ENCODE measurements at regions not wholly inside any gene's neighbourhood (a gene's known extent, or its start where the extent isn't known, plus 50 kb on each side); places are given as distances from the start of the nearest gene placed in this dataset.

- intact Hi-C loops (cut with micrococcal nuclease) = no loop called here
Measured at GRCh38 chr12:105483691-105484090, 153.2 kb downstream of the C12orf75 start.

GRCh38 chr12:105485321-105485910, 154.9 kb downstream of the C12orf75 start:
- H3K4me1 ChIP-seq = peaks cover 18% of the 10 kb centered on the region
- no peaks in the 10 kb centered on the region for H3K27me3 ChIP-seq (ENCODE audit: low read depth)
- no peaks in the 10 kb centered on the region for H3K36me3 ChIP-seq
- no peak for TF ChIP-seq CTCF (IDR thresholded peaks at IDR 0.05; ENCODE audit: borderline replicate concordance)
- intact Hi-C loops (cut with micrococcal nuclease) = no loop called here
- no peak overlapping the region for H3K4me3 ChIP-seq
- H3K9me3 ChIP-seq (replicated peaks) = no peaks in the 10 kb centered on the region
- DNase-seq = peak; percentile 46
- H3K27ac ChIP-seq (replicated peaks) = peak overlapping the region; percentile 74

More at GRCh38 chr12:105483691-105484090, 153.2 kb downstream of the C12orf75 start:
- Histone ChIP-seq H3K36me3 (no peaks in the 10 kb centered on the region), H3K27me3 (ENCODE audit: low read depth) (no peaks in the 10 kb centered on the region), H3K27ac (replicated peaks) (no peak overlapping the region), H3K9me3 (replicated peaks) (no peaks in the 10 kb centered on the region), H3K4me3 (no peak overlapping the region), H3K4me1 (peaks cover 18% of the 10 kb centered on the region)
- DNase-seq = no peak
- no peak for TF ChIP-seq CTCF (IDR thresholded peaks at IDR 0.05; ENCODE audit: borderline replicate concordance)

- Histone ChIP-seq H3K4me3 (no peak overlapping the region), H3K4me1 (peaks cover 18% of the 10 kb centered on the region), H3K36me3 (no peaks in the 10 kb centered on the region), H3K27me3 (ENCODE audit: low read depth) (no peaks in the 10 kb centered on the region), H3K9me3 (replicated peaks) (no peaks in the 10 kb centered on the region), H3K27ac (replicated peaks) (peak overlapping the region; percentile 74)
- TF ChIP-seq CTCF (IDR thresholded peaks at IDR 0.05; ENCODE audit: borderline replicate concordance) = no peak
- intact Hi-C loops (cut with micrococcal nuclease) = no loop called here
- no peak for DNase-seq
Measured at GRCh38 chr12:105485921-105486320, 155.4 kb downstream of the C12orf75 start.

- no peak for DNase-seq
- Histone ChIP-seq H3K9me3 (replicated peaks) (no peaks in the 10 kb centered on the region), H3K36me3 (no peaks in the 10 kb centered on the region), H3K4me1 (peaks cover 18% of the 10 kb centered on the region), H3K4me3 (no peak overlapping the region), H3K27ac (replicated peaks) (no peak overlapping the region), H3K27me3 (ENCODE audit: low read depth) (no peaks in the 10 kb centered on the region)
- intact Hi-C loops (cut with micrococcal nuclease) = no loop called here
- TF ChIP-seq CTCF (IDR thresholded peaks at IDR 0.05; ENCODE audit: borderline replicate concordance) = no peak
Measured at GRCh38 chr12:105487963-105488362, 157.5 kb downstream of the C12orf75 start.

GRCh38 chr12:105492591-105493545, 162.4 kb downstream of the C12orf75 start:
- peaks cover 3% of the 10 kb centered on the region for H3K9me3 ChIP-seq (replicated peaks)
- TF ChIP-seq CTCF (IDR thresholded peaks at IDR 0.05; ENCODE audit: borderline replicate concordance) = no peak
- no peak for DNase-seq
- H3K36me3 ChIP-seq = no peaks in the 10 kb centered on the region
- H3K4me1 ChIP-seq = no peaks in the 10 kb centered on the region
- no peaks in the 10 kb centered on the region for H3K27me3 ChIP-seq (ENCODE audit: low read depth)
- no peak overlapping the region for H3K4me3 ChIP-seq
- no peak overlapping the region for H3K27ac ChIP-seq (replicated peaks)
- intact Hi-C loops (cut with micrococcal nuclease) = no loop called here
